Activated naive CD4-positive, alpha-beta T cell treated with anti-CD3 and anti-CD28 coated beads for 36 hours (primary cell): ENCODE measurements at regions not wholly inside any gene's neighbourhood (a gene's known extent, or its start where the extent isn't known, plus 50 kb on each side); places are given as distances from the start of the nearest gene placed in this dataset.

ENCODE experiments used
- CTCF ChIA-PET: fragments of 350-600 bp; sonication (Branson Sonifier 250); formaldehyde crosslinking; loops from one replicate; lab custom pipeline; 2021; ENCODE audit warnings: antibody characterized with exemption; lab: Charles Lee
- DNase-seq: peaks from one replicate; pipeline ENCODE4 v3.0.0-alpha.2; 2020
- H3K27ac Mint-ChIP-seq: one replicate; pipeline ENCODE4 v1.8.0; 2021; ENCODE audit warnings: mild to moderate bottlenecking, mixed read lengths
- H3K27me3 Mint-ChIP-seq: one replicate; pipeline ENCODE4 v1.8.0; 2021; ENCODE audit warnings: low read depth, mixed read lengths
- H3K36me3 Mint-ChIP-seq: one replicate; pipeline ENCODE4 v1.8.0; 2021; ENCODE audit warnings: low read depth, mixed read lengths
- H3K4me1 Mint-ChIP-seq: one replicate; pipeline ENCODE4 v1.8.0; 2021; ENCODE audit warnings: low read depth, mixed read lengths
- H3K4me3 Mint-ChIP-seq: one replicate; pipeline ENCODE4 v1.8.0; 2021; ENCODE audit warnings: mild to moderate bottlenecking, moderate library complexity, mixed read lengths
- H3K9me3 Mint-ChIP-seq: one replicate; pipeline ENCODE4 v1.8.0; 2021; ENCODE audit warnings: mixed read lengths
- intact Hi-C: fragments of 100-400 bp; cut with micrococcal nuclease; formaldehyde crosslinking; loops from one replicate; pipeline ENCODE4 v1.15.1; 2023

DNA sequence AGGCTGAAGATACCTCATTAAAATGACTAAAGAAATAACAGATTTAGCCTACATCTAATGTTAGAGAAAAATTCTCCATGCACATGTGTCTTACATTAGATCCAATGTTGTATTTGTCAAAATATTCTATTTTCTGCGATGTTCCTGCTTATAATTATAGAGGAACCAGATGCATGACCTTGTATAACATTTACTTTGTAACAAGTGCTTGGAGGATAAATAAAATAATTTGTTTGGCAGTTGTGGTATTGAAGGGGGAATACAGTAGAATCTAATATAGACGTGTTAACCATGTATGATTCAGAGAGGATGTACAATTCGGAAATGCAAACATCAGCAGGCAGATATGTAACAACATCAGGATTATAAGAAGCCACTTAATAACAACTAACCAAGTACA lies 922.2 kb downstream of the TUSC7 start:
- H3K27me3 Mint-ChIP-seq: no peaks in the 10 kb centered on the region
- H3K9me3 Mint-ChIP-seq: no peaks in the 10 kb centered on the region
- H3K27ac Mint-ChIP-seq: no peak overlapping the region
- H3K36me3 Mint-ChIP-seq: no peaks in the 10 kb centered on the region
- no peak for DNase-seq
- no peak overlapping the region for H3K4me3 Mint-ChIP-seq
- intact Hi-C loops: no loop called here
- H3K4me1 Mint-ChIP-seq: no peaks in the 10 kb centered on the region
- CTCF ChIA-PET: no interaction called here

DNA sequence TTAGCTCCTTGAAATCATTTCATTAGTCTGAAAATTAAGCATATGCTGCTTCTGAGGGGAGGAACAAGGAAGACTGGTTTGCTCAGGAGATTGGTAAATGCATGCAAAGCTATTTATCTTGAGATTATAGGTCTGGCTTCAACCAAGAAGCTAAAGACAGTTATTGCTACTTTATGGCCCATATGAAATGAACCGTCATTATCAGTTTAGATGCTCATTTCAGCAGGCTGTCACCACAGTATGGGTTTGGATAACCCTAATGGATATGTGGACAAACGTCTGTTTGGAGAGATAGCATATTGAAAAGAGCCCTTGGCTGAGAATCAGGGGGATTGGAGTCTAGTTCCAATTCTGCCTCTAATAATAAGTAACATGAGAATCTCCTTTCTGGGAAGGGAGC lies 922.6 kb downstream of the TUSC7 start:
- intact Hi-C loops: no loop called here
- no peak overlapping the region for H3K4me3 Mint-ChIP-seq
- H3K9me3 Mint-ChIP-seq: no peaks in the 10 kb centered on the region
- CTCF ChIA-PET: no interaction called here
- no peaks in the 10 kb centered on the region for H3K4me1 Mint-ChIP-seq
- DNase-seq: no peak
- H3K27ac Mint-ChIP-seq: no peak overlapping the region
- no peaks in the 10 kb centered on the region for H3K27me3 Mint-ChIP-seq
- no peaks in the 10 kb centered on the region for H3K36me3 Mint-ChIP-seq

DNA sequence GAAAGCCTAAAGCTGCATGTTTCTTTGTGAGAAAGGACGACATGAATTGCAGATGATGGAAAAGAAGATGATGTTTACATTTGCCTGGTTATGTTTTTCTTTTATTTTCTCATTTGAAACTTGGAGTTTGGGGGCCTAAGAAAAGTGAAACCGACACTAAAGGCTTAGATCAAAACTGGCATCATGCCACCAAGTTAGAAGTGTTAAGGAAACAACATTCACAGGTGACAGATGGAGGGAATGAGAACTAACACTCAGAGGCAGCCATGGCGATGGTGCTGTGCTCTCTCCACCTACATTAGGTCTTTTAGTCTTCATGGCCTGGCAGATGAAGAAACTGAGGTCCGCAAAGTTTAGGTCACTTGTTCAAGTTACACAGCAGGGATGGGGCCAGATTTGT lies 923.6 kb downstream of the TUSC7 start:
- CTCF ChIA-PET: no interaction called here
- Mint-ChIP-seq H3K9me3 (no peaks in the 10 kb centered on the region), H3K4me1 (no peaks in the 10 kb centered on the region), H3K27me3 (no peaks in the 10 kb centered on the region), H3K27ac (no peak overlapping the region), H3K4me3 (no peak overlapping the region), H3K36me3 (no peaks in the 10 kb centered on the region)
- intact Hi-C loops: no loop called here
- no peak for DNase-seq

DNA sequence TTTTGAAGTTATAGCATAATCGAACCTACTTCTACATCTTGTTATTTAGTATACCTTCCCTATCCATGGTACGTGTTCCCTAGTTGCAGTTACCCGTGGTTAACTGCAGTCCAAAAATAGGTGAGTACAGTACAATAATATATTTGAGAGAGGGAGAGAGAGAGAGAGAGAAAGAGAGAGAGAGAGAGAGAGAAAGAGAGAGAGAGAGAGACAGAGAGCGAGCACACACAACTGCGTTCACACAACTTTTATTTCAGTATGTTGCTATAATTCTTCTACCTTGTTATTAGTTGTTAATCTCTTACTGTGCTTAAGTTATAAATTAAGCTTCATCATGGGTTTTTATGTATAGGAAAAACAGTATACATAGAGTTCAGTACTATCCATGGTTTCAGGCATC lies 928.1 kb downstream of the TUSC7 start:
- no peaks in the 10 kb centered on the region for H3K9me3 Mint-ChIP-seq
- CTCF ChIA-PET: no interaction called here
- no peak overlapping the region for H3K4me3 Mint-ChIP-seq
- no peak overlapping the region for H3K27ac Mint-ChIP-seq
- H3K36me3 Mint-ChIP-seq: no peaks in the 10 kb centered on the region
- DNase-seq: no peak
- intact Hi-C loops: no loop called here
- H3K27me3 Mint-ChIP-seq: no peaks in the 10 kb centered on the region
- no peaks in the 10 kb centered on the region for H3K4me1 Mint-ChIP-seq

DNA sequence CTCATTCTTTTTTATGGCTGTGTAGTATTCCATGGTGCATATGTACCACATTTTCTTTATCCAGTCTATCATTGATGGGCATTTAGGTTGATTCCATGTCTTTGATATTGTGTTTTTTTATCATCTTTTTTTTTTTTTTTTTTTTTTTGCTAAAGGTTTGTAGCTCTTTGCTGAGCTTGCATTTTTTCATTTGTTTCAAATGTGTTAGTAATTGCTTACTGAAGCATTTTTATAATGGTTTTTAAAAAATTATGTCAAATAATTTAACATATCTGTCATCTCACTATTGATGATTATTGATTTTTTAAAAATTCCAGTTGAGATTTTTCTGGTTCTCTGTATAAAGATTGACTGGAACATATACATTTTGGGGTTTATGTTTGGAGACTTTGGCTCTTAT lies 934.6 kb downstream of the TUSC7 start:
- Mint-ChIP-seq H3K4me1 (no peaks in the 10 kb centered on the region), H3K4me3 (no peak overlapping the region)
- intact Hi-C loops: no loop called here

DNA sequence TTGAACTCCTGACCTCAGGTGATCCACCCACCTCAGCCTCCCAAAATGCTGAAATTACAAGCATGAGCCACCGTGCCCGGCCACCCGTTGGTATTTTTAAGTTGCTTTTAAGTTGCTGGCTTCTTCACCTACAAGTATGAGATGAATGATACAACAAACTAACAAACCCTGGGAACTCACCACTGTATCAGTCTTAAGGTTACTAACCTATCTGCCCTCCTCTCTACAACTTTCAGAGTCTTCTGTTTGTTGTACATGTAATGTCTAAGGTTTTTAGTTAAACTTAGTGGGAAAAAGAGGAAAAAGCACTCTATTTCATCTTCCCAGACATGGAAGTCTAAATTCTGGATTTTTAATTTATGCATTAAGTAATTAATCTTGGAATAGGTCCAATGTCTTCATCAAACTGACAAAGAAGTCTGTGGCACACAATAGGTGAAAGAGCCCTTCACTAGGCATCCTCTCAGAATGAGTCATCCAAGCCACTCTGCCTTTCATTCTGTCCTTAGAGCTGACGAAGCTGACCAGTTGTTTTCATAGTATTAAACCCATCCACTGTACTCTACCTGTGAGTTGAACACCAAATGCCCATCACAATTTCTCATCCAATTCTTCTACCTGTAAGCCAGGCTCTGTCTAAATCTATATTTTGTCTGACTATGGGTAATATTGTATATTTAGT lies 936.1 kb downstream of the TUSC7 start:
- no peak overlapping the region for H3K27ac Mint-ChIP-seq
- H3K36me3 Mint-ChIP-seq: no peaks in the 10 kb centered on the region
- no peak for DNase-seq
- CTCF ChIA-PET: no interaction called here
- no peaks in the 10 kb centered on the region for H3K4me1 Mint-ChIP-seq
- intact Hi-C loops: no loop called here
- peaks cover 6% of the 10 kb centered on the region for H3K9me3 Mint-ChIP-seq
- no peaks in the 10 kb centered on the region for H3K27me3 Mint-ChIP-seq
- no peak overlapping the region for H3K4me3 Mint-ChIP-seq

More for the DNA sequence above, 934.6 kb downstream of the TUSC7 start:
- no peaks in the 10 kb centered on the region for H3K36me3 Mint-ChIP-seq
- H3K27ac Mint-ChIP-seq: no peak overlapping the region
- CTCF ChIA-PET: no interaction called here
- DNase-seq: no peak
- peaks cover 6% of the 10 kb centered on the region for H3K9me3 Mint-ChIP-seq
- no peaks in the 10 kb centered on the region for H3K27me3 Mint-ChIP-seq

DNA sequence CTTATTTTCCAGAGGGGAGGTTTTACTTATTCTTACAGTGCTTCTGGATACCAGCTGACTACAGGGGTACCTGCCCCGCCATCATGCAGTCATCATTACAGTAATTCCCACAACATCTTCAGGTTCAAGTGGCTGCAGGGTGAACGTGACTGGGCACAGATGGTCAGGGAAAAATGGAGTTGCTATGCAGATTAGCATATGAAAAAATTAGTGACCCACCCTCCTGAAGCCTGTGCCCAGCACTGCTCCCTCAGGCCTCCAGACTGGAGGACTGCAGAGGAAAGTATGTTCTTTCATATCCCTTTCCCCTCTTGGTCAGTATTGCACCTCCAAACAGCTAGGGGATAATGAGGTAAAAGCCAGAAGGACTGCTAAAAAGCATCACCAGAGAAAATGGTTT lies 937.9 kb downstream of the TUSC7 start:
- peaks cover 6% of the 10 kb centered on the region for H3K9me3 Mint-ChIP-seq
- H3K27ac Mint-ChIP-seq: no peak overlapping the region
- CTCF ChIA-PET: no interaction called here
- DNase-seq: no peak
- no peak overlapping the region for H3K4me3 Mint-ChIP-seq
- H3K36me3 Mint-ChIP-seq: no peaks in the 10 kb centered on the region
- no peaks in the 10 kb centered on the region for H3K27me3 Mint-ChIP-seq
- no peaks in the 10 kb centered on the region for H3K4me1 Mint-ChIP-seq
- intact Hi-C loops: no loop called here

DNA sequence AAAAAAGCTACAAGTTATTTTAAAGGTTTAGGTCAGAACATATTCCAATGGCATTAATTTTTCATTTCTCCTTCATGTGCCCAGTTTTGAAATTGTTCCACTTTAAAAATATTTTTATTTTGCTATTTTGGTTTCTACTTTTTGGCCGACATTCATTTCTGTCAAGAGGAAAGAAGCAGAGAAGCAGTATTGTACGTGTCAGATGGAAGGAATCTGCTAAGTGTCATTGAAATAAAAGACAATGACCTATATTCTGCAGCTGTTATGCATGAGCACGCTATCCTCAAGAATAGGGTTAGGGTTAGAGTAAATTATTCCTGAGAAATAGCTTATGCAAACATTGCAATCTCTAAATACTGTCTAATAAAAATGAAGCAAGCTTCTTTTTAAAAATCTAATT lies 941.7 kb downstream of the TUSC7 start:
- DNase-seq: no peak
- H3K27me3 Mint-ChIP-seq: no peaks in the 10 kb centered on the region
- no peaks in the 10 kb centered on the region for H3K9me3 Mint-ChIP-seq
- CTCF ChIA-PET: interaction anchor here (0.7 kb wide), 1 partner anchor 624 kb away, joined by 3 read pairs; no protein-coding TSS in a partner anchor
- no peak overlapping the region for H3K27ac Mint-ChIP-seq
- intact Hi-C loops: no loop called here
- H3K4me3 Mint-ChIP-seq: no peak overlapping the region
- H3K4me1 Mint-ChIP-seq: no peaks in the 10 kb centered on the region
- no peaks in the 10 kb centered on the region for H3K36me3 Mint-ChIP-seq

DNA sequence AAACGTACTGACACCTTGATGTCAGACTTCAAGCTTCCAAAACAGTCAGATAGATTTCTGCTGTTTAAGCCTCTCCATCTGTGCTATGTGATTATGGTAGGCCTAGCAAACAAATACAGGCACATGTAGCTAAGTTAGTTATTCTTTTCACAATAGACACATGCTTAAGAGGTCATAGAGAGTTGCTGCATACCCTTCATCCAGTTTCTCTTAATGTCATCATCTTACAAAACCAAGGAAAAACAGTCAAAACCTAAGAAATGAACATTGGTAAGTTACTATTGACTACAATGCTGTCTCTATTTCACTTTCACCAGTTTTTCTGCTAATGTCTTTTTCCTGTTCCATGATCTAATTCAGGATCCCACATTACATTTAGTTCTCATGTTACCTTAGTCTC lies 946.8 kb downstream of the TUSC7 start:
- H3K27me3 Mint-ChIP-seq: no peaks in the 10 kb centered on the region
- intact Hi-C loops: no loop called here
- no peak for DNase-seq
- no peaks in the 10 kb centered on the region for H3K4me1 Mint-ChIP-seq
- CTCF ChIA-PET: no interaction called here
- H3K36me3 Mint-ChIP-seq: no peaks in the 10 kb centered on the region
- no peak overlapping the region for H3K4me3 Mint-ChIP-seq
- no peaks in the 10 kb centered on the region for H3K9me3 Mint-ChIP-seq
- no peak overlapping the region for H3K27ac Mint-ChIP-seq

DNA sequence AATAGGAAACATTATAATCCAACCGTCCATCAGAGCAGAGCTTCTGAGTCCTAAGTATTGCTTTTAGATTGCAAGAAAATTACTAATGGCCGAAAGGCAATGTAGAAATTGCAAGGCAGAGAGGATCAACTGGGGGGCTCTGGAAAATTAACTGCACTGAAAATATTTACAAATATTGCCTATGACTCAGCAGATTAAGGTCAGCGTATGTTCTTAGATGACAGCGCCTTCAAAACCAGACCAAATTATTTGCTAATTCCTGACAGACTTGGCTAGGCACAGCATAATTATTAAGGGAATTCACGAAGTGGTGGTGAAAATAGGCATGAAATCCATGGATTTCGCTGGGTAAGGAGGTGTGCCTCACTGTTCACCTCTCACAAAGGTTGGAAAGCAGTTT lies 947.7 kb downstream of the TUSC7 start:
- H3K4me1 Mint-ChIP-seq: no peaks in the 10 kb centered on the region
- intact Hi-C loops: no loop called here
- no peaks in the 10 kb centered on the region for H3K9me3 Mint-ChIP-seq
- no peaks in the 10 kb centered on the region for H3K27me3 Mint-ChIP-seq
- no peak for DNase-seq
- H3K36me3 Mint-ChIP-seq: no peaks in the 10 kb centered on the region
- no peak overlapping the region for H3K4me3 Mint-ChIP-seq
- CTCF ChIA-PET: no interaction called here
- no peak overlapping the region for H3K27ac Mint-ChIP-seq

DNA sequence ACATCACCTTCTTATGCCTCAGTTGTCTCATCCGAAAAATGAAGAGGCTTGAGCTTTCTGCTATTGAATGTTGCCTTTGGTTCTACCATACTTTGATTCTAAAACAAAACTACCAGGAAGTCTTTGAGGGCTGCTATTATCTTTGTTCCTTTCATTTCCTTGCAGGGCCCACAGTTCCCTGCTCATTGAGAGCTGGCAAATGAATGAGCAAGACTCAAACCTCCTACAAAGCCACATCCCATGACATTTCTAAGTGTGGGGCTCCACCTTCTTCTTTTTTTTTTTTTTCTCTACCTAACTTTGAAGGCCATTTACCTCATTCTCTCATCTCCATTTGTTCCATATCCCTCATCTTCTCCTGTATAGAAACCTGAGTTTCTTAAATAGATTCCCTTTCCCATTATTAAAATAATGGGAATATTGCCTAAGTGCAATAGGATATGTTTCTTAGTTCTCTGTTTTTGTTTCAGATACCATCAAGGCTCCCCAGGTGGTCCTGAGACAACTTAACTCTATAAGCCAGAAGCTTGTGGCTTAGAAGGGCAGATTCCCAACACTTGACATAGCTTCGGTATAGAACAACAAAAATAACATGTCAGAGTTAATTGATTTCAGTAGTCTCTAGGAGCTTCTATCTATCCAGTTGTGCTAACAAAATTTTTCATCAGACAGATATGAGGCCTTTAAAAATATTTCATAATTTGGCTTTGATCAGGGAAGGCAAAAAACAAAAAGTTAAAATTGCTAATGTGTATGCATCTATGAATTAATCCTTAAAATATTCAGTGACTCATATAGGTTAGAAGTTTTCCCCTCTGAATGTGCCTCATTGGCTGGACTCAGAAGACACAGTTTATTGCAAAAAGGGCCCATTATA lies 951.6 kb downstream of the TUSC7 start:
- Mint-ChIP-seq H3K4me1 (no peaks in the 10 kb centered on the region), H3K9me3 (no peaks in the 10 kb centered on the region), H3K27me3 (no peaks in the 10 kb centered on the region), H3K4me3 (no peak overlapping the region), H3K36me3 (no peaks in the 10 kb centered on the region), H3K27ac (no peak overlapping the region)
- intact Hi-C loops: no loop called here
- CTCF ChIA-PET: no interaction called here
- no peak for DNase-seq

DNA sequence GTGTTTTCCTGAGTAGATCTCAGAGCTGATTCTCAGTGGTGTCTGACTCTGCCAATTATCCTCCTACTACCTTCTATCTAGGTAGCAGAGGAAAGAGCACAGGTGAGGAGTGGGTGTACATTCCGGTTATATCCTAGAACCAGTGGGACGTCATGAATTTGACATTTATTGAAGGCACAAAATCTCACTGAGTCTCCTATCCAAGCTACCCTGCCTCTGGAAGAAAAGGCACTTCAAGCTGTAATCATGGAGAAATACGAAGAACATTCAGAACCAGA lies 952.2 kb downstream of the TUSC7 start:
- Mint-ChIP-seq H3K27ac (no peak overlapping the region), H3K27me3 (no peaks in the 10 kb centered on the region), H3K36me3 (no peaks in the 10 kb centered on the region), H3K4me1 (no peaks in the 10 kb centered on the region), H3K9me3 (no peaks in the 10 kb centered on the region), H3K4me3 (no peak overlapping the region)
- no peak for DNase-seq
- intact Hi-C loops: no loop called here
- CTCF ChIA-PET: no interaction called here

DNA sequence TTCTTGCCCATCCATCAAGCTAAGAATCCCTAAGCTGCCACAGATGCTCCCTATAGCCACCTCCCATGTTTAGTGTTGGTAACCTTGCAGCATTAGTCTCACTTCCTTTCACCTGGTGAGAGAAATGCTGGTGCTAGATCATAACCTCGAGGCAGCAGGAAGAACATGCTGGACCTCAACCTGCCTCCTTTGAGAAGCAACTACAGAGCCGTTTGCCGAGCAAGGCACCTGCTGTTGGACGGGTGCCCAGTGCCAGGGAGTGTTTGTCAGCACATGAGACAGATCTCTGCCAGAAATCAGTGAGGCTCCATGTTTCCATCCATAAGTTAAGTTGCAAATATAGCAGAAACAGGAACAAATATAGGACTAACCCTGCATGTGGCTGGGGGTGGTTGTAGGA lies 955.7 kb downstream of the TUSC7 start:
- CTCF ChIA-PET: no interaction called here
- Mint-ChIP-seq H3K27ac (no peak overlapping the region), H3K27me3 (no peaks in the 10 kb centered on the region), H3K36me3 (no peaks in the 10 kb centered on the region), H3K4me3 (no peak overlapping the region), H3K9me3 (peaks cover 2% of the 10 kb centered on the region), H3K4me1 (no peaks in the 10 kb centered on the region)
- intact Hi-C loops: no loop called here
- no peak for DNase-seq
